BLaER1 (cell line): ENCODE measurements at regions not wholly inside any gene's neighbourhood (a gene's known extent, or its start where the extent isn't known, plus 50 kb on each side); places are given as distances from the start of the nearest gene placed in this dataset.
A peak's percentile ranks its signal among the peaks of the same experiment; 100 is the strongest.
"Not testable (repeated sequence)": the region's sequence is repeated elsewhere in the genome, so short reads cannot be mapped to it uniquely, and the experiment has no call there.

Source experiments
- H3K27ac ChIP-seq: shearing (Covaris generic); formaldehyde crosslinking; 2 replicates; pipeline ENCODE4 v1.8.1; 2022
- H3K27me3 ChIP-seq: shearing (Covaris generic); formaldehyde crosslinking; 2 replicates; pipeline ENCODE4 v1.8.1; 2022
- H3K36me3 ChIP-seq: shearing (Covaris generic); formaldehyde crosslinking; 2 replicates; pipeline ENCODE4 v1.8.1; 2022
- H3K4me1 ChIP-seq: shearing (Covaris generic); formaldehyde crosslinking; 2 replicates; pipeline ENCODE4 v1.8.1; 2022
- H3K4me2 ChIP-seq: shearing (Covaris generic); formaldehyde crosslinking; 2 replicates; pipeline ENCODE4 v1.8.1; 2022
- H3K4me3 ChIP-seq: shearing (Covaris generic); formaldehyde crosslinking; 2 replicates; pipeline ENCODE4 v1.8.1; 2022
- H3K9ac ChIP-seq: shearing (Covaris generic); formaldehyde crosslinking; 2 replicates; pipeline ENCODE4 v1.8.1; 2022
- H3K9me3 ChIP-seq: shearing (Covaris generic); formaldehyde crosslinking; 2 replicates; pipeline ENCODE4 v1.8.1; 2022
- H4K20me1 ChIP-seq: shearing (Covaris generic); formaldehyde crosslinking; 2 replicates; pipeline ENCODE4 v1.8.1; 2022

DNA sequence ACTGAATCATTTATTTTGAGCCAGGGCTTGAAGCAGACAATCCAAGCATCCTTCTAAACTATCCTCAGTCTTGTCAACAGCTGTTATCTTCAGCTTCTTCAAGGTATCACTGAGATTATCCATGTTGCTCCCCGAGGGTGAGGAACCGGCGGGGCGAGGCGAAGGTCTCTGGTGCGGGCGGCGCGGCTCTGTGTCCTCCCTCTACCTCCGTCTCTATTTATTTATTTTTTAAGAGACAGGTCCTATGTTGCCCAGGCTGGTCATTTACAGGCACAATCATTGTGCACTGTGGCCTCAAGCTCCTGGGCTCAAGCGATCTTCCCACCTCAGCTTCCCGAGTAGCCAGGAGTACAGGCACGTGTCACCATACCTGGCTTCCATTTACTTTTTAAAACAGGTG lies 130.0 kb downstream of the SRGAP2 start:
- H3K9ac ChIP-seq, H3K27me3 ChIP-seq, H3K4me3 ChIP-seq, H3K4me1 ChIP-seq, H3K27ac ChIP-seq, H3K36me3 ChIP-seq, H4K20me1 ChIP-seq, H3K9me3 ChIP-seq: not testable (repeated sequence)
- peak overlapping the region; percentile 22; the same call in 1 of the 2 replicates for H3K4me2 ChIP-seq

- H3K4me3 ChIP-seq, H3K4me1 ChIP-seq, H3K27ac ChIP-seq, H3K9me3 ChIP-seq, H3K9ac ChIP-seq, H3K4me2 ChIP-seq, H3K27me3 ChIP-seq, H4K20me1 ChIP-seq, H3K36me3 ChIP-seq: not testable (repeated sequence)
Observed at GRCh38 chr1:206333897-206334296, 130.6 kb downstream of the SRGAP2 start.

DNA sequence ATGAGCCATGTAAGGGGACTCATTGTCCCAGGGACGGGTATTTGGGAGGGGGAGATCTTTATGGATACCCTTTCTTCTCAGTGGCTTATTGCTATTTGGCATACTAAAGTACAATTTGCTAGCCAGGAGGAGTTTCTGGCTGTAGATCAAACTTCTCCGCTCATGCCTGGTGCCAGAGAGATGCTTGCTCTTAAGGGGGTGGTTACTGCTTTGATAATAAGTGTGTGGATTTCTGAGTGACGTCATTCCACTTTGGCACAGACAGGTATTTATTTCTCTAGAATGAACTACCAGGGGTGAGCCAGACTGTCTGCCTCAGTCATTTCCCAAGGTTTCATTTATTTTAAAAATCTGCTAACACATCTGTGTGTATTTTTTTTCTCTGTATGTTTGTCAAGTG lies 131.1 kb downstream of the SRGAP2 start:
- H3K4me3 ChIP-seq, H3K9ac ChIP-seq, H3K27me3 ChIP-seq: not testable (repeated sequence)

GRCh38 chr1:206335162-206335561 lies 131.8 kb downstream of the SRGAP2 start:
- not testable (repeated sequence) for H3K4me3 ChIP-seq, H3K36me3 ChIP-seq, H4K20me1 ChIP-seq, H3K27ac ChIP-seq, H3K4me2 ChIP-seq, H3K4me1 ChIP-seq, H3K27me3 ChIP-seq, H3K9me3 ChIP-seq, H3K9ac ChIP-seq

More for the DNA sequence above, 131.1 kb downstream of the SRGAP2 start:
- H3K36me3 ChIP-seq, H3K4me1 ChIP-seq, H3K27ac ChIP-seq, H3K9me3 ChIP-seq, H3K4me2 ChIP-seq, H4K20me1 ChIP-seq: not testable (repeated sequence)

- H3K27me3 ChIP-seq, H3K27ac ChIP-seq, H3K4me2 ChIP-seq, H3K9me3 ChIP-seq, H3K9ac ChIP-seq, H3K4me1 ChIP-seq, H3K4me3 ChIP-seq, H3K36me3 ChIP-seq, H4K20me1 ChIP-seq: not testable (repeated sequence)
Observed at GRCh38 chr1:206335875-206336846, 132.8 kb downstream of the SRGAP2 start.

GRCh38 chr1:206337024-206337423 lies 133.3 kb upstream of the IKBKE start:
- H3K27ac ChIP-seq, H3K4me2 ChIP-seq, H3K27me3 ChIP-seq, H3K36me3 ChIP-seq, H3K9me3 ChIP-seq, H3K4me1 ChIP-seq, H4K20me1 ChIP-seq, H3K9ac ChIP-seq, H3K4me3 ChIP-seq: not testable (repeated sequence)

GRCh38 chr1:206350493-206351275 lies 119.6 kb upstream of the IKBKE start:
- not testable (repeated sequence) for H3K36me3 ChIP-seq, H3K9ac ChIP-seq, H3K4me3 ChIP-seq, H3K4me1 ChIP-seq, H3K27me3 ChIP-seq, H3K9me3 ChIP-seq, H3K27ac ChIP-seq, H4K20me1 ChIP-seq
- peak overlapping the region; percentile 56; the same call in 1 of the 2 replicates for H3K4me2 ChIP-seq

GRCh38 chr1:206351276-206352052 lies 118.8 kb upstream of the IKBKE start:
- not testable (repeated sequence) for H3K36me3 ChIP-seq, H3K9ac ChIP-seq, H3K4me3 ChIP-seq, H4K20me1 ChIP-seq, H3K27me3 ChIP-seq, H3K9me3 ChIP-seq, H3K27ac ChIP-seq, H3K4me1 ChIP-seq
- peak overlapping the region; percentile 56 for H3K4me2 ChIP-seq

DNA sequence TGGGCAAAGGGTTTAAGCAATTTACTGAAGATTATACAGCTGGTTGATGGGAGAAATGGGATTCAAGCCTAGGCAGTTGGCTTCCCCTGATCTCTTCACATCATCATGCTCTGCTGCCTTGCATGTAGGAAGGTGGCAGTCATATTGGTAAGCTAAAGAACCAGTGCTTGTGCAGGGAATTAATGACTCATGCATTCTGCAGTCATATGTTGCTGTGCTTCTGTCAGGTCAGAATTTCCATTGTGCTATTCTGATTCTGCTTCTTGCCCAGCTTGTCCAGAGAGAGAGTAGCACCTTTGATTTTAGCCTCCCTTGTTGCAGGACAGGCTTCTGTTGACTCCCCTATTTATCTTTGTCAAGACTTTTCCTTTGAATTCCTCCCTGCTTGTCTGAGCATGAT lies 114.0 kb upstream of the IKBKE start:
- H3K27me3 ChIP-seq, H4K20me1 ChIP-seq, H3K9ac ChIP-seq, H3K4me3 ChIP-seq, H3K9me3 ChIP-seq, H3K36me3 ChIP-seq, H3K4me1 ChIP-seq, H3K27ac ChIP-seq, H3K4me2 ChIP-seq: not testable (repeated sequence)

DNA sequence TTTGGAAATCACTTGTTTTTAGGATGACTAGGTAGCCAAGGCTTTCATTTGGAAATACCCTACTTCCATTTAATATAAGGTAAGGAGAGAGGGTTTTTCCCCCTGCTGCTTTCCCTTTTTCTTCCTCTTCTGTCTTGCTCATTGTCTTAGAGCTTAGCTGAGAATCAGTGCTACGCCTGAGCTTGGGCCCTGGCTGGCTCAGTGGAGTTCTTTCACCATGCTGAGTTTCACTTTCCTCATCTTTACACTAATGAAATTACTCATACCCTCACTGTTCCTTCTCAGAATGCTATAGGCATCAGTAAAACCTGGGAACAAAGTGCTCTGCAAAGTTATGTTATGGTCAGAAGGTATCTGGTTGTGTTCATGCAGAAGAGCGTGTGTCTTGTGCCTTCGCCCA lies 112.3 kb upstream of the IKBKE start:
- not testable (repeated sequence) for H3K36me3 ChIP-seq, H3K4me3 ChIP-seq, H3K9me3 ChIP-seq, H3K9ac ChIP-seq, H3K27ac ChIP-seq, H3K27me3 ChIP-seq, H3K4me1 ChIP-seq, H3K4me2 ChIP-seq, H4K20me1 ChIP-seq

- H3K4me2 ChIP-seq: not testable (repeated sequence)
Observed at GRCh38 chr1:206358771-206359170, 111.5 kb upstream of the IKBKE start.

DNA sequence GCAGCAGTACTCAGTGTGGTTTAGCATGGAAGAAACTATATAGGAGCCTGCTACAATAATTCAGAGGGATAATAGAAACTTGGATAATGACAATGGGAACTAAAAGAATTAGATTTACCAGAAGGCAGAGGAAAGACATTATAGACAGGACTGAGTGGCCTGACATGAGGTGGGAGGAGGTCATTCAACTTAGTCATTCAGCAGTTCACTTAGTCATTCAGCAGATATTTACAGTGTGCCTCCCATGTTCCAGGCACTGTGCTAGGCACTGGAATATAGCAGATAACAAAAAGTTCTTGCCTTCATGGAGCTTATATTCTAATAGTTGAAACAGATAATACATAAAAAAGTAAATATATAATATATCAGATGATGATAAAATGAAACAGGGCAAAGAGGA lies 110.9 kb upstream of the IKBKE start:
- H3K4me1 ChIP-seq, H3K27ac ChIP-seq, H3K9me3 ChIP-seq, H4K20me1 ChIP-seq, H3K27me3 ChIP-seq, H3K9ac ChIP-seq, H3K36me3 ChIP-seq, H3K4me2 ChIP-seq, H3K4me3 ChIP-seq: not testable (repeated sequence)

More at GRCh38 chr1:206358771-206359170, 111.5 kb upstream of the IKBKE start:
- not testable (repeated sequence) for H3K9me3 ChIP-seq, H4K20me1 ChIP-seq, H3K36me3 ChIP-seq, H3K4me1 ChIP-seq, H3K9ac ChIP-seq, H3K27me3 ChIP-seq, H3K4me3 ChIP-seq, H3K27ac ChIP-seq

- H3K9ac ChIP-seq, H4K20me1 ChIP-seq, H3K27me3 ChIP-seq, H3K27ac ChIP-seq, H3K36me3 ChIP-seq, H3K9me3 ChIP-seq, H3K4me1 ChIP-seq, H3K4me2 ChIP-seq, H3K4me3 ChIP-seq: not testable (repeated sequence)
Observed at GRCh38 chr1:206361978-206362543, 108.2 kb upstream of the IKBKE start.

- H3K4me2 ChIP-seq, H3K27me3 ChIP-seq: not testable (repeated sequence)
Observed at GRCh38 chr1:206362994-206363393, 107.3 kb upstream of the IKBKE start.

More at GRCh38 chr1:206362994-206363393, 107.3 kb upstream of the IKBKE start:
- H3K9ac ChIP-seq, H3K9me3 ChIP-seq, H3K4me3 ChIP-seq, H3K36me3 ChIP-seq, H3K4me1 ChIP-seq, H4K20me1 ChIP-seq, H3K27ac ChIP-seq: not testable (repeated sequence)
